ENCODE measurements at regions not wholly inside any gene's neighbourhood (a gene's known extent, or its start where the extent isn't known, plus 50 kb on each side); places are given as distances from the start of the nearest gene placed in this dataset.
"Not testable (repeated sequence)": the region's sequence is repeated elsewhere in the genome, so short reads cannot be mapped to it uniquely, and the experiment has no call there.

GRCh38 chr2:37769551-37769950 is 98.1 kb upstream of the CDC42EP3 start:
- no peak for TF ChIP-seq CTCF (IDR thresholded peaks at IDR 0.05)
- Histone ChIP-seq H3K36me3 (no peaks in the 10 kb centered on the region), H3K4me1 (no peaks in the 10 kb centered on the region), H3K9ac (ENCODE audit: low read depth in 2 of 2, low read length in 2 of 2) (no peak overlapping the region), H3K9me3 (no peaks in the 10 kb centered on the region), H3K4me3 (no peak overlapping the region), H3K27ac (no peak overlapping the region), H3K27me3 (no peaks in the 10 kb centered on the region)
- no peak for DNase-seq
- intact Hi-C loops (cut with DNase I): no loop called here

- intact Hi-C loops (cut with DNase I): no loop called here
- Histone ChIP-seq H3K9me3 (no peaks in the 10 kb centered on the region), H3K27ac (no peak overlapping the region), H3K27me3 (no peaks in the 10 kb centered on the region), H3K36me3 (no peaks in the 10 kb centered on the region), H3K4me3 (no peak overlapping the region), H3K9ac (ENCODE audit: low read depth in 2 of 2, low read length in 2 of 2) (no peak overlapping the region), H3K4me1 (no peaks in the 10 kb centered on the region)
- no peak for DNase-seq
- no peak for TF ChIP-seq CTCF (IDR thresholded peaks at IDR 0.05)
Observed at GRCh38 chr2:37770797-37771196, 99.4 kb upstream of the CDC42EP3 start.

- no peak for DNase-seq
- Histone ChIP-seq H3K36me3 (no peaks in the 10 kb centered on the region), H3K9me3 (no peaks in the 10 kb centered on the region), H3K27ac (no peak overlapping the region), H3K4me3 (no peak overlapping the region), H3K9ac (ENCODE audit: low read depth in 2 of 2, low read length in 2 of 2) (no peak overlapping the region), H3K27me3 (no peaks in the 10 kb centered on the region), H3K4me1 (no peaks in the 10 kb centered on the region)
- TF ChIP-seq CTCF (IDR thresholded peaks at IDR 0.05): no peak
- intact Hi-C loops (cut with DNase I): no loop called here
Observed at GRCh38 chr2:37771600-37772088, 100.2 kb upstream of the CDC42EP3 start.

GRCh38 chr2:37773371-37774130 is 102.1 kb upstream of the CDC42EP3 start:
- no peaks in the 10 kb centered on the region for H3K4me1 ChIP-seq
- no peak overlapping the region for H3K27ac ChIP-seq
- intact Hi-C loops (cut with DNase I): no loop called here
- no peak for DNase-seq
- H3K27me3 ChIP-seq: no peaks in the 10 kb centered on the region
- no peak overlapping the region for H3K9ac ChIP-seq (ENCODE audit: low read depth in 2 of 2, low read length in 2 of 2)
- no peak for TF ChIP-seq CTCF (IDR thresholded peaks at IDR 0.05)
- no peaks in the 10 kb centered on the region for H3K36me3 ChIP-seq
- no peak overlapping the region for H3K4me3 ChIP-seq
- H3K9me3 ChIP-seq: no peaks in the 10 kb centered on the region

GRCh38 chr2:37774171-37774944 is 102.9 kb upstream of the CDC42EP3 start:
- H3K27ac ChIP-seq; H3K27me3 ChIP-seq; DNase-seq; intact Hi-C loops (cut with DNase I); H3K36me3 ChIP-seq; H3K4me3 ChIP-seq; H3K9me3 ChIP-seq; H3K9ac ChIP-seq (ENCODE audit: low read depth in 2 of 2, low read length in 2 of 2); H3K4me1 ChIP-seq: not testable (repeated sequence)

All from colonic mucosa (tissue), 4 donors.